Thyroid gland (tissue), 4 donors: ENCODE measurements at regions not wholly inside any gene's neighbourhood (a gene's known extent, or its start where the extent isn't known, plus 50 kb on each side); places are given as distances from the start of the nearest gene placed in this dataset.

Source experiments
- CTCF ChIP-seq, 6 experiments: fragments of 200-600 bp in 3 of 6; fragments of 450-650 bp in 3 of 6; sonication (generic) in 3 of 6; IDR thresholded peaks; one replicate each; pipeline ENCODE4 v1.5.1; 2016 to 2019; ENCODE audit warnings: antibody characterized with exemption in 6 of 6, mild to moderate bottlenecking in 2 of 6, inconsistent platforms in 1 of 6, moderate library complexity in 1 of 6
- POLR2A ChIP-seq, 2 donors: fragments of 450-650 bp; IDR thresholded peaks; one replicate each; pipeline ENCODE4 v1.6.1; 2017; ENCODE audit warnings: antibody characterized with exemption in 2 of 2, mild to moderate bottlenecking in 2 of 2, moderate library complexity in 1 of 2

- no peak for TF ChIP-seq CTCF (IDR thresholded peaks at IDR 0.05)
- TF ChIP-seq POLR2A (IDR thresholded peaks at IDR 0.05): no peak
These were observed 141.3 kb upstream of the LYZL2 start for GRCh38 chr10:30770816-30771215.
